OCI-M2 (cell line): ENCODE measurements at regions not wholly inside any gene's neighbourhood (a gene's known extent, or its start where the extent isn't known, plus 50 kb on each side); places are given as distances from the start of the nearest gene placed in this dataset.

Source experiments
- DNase-seq: peaks from one replicate; lab custom pipeline; 2025; ENCODE audit not compliant: unreplicated experiment; lab: John Stamatoyannopoulos, UW

GRCh38 chr7:35581605-35582210, 113.2 kb downstream of the HERPUD2 start:
- DNase-seq, result no peak

GRCh38 chr7:35576031-35576573, 118.8 kb downstream of the HERPUD2 start:
- DNase-seq, result no peak

GRCh38 chr7:35571611-35572240, 123.2 kb downstream of the HERPUD2 start:
- DNase-seq, result no peak

GRCh38 chr7:35570937-35571336, 124.0 kb downstream of the HERPUD2 start:
- no peak for DNase-seq

- no peak for DNase-seq
Observed at GRCh38 chr7:35565927-35566326, 129.0 kb downstream of the HERPUD2 start.

- no peak for DNase-seq
Observed at GRCh38 chr7:35558841-35559240, 136.1 kb downstream of the HERPUD2 start.

GRCh38 chr7:35556515-35557471, 138.1 kb downstream of the HERPUD2 start:
- no peak for DNase-seq

GRCh38 chr7:35555934-35556333, 139.0 kb downstream of the HERPUD2 start:
- DNase-seq, result no peak

GRCh38 chr7:35555386-35555785, 139.5 kb downstream of the HERPUD2 start:
- no peak for DNase-seq

GRCh38 chr7:35553519-35553918, 141.4 kb downstream of the HERPUD2 start:
- no peak for DNase-seq

GRCh38 chr7:35552691-35553090, 142.2 kb downstream of the HERPUD2 start:
- no peak for DNase-seq

GRCh38 chr7:35551321-35552081, 143.4 kb downstream of the HERPUD2 start:
- no peak for DNase-seq

- DNase-seq, result no peak
Observed at GRCh38 chr7:35550831-35551230, 144.1 kb downstream of the HERPUD2 start.

GRCh38 chr7:35549781-35550180, 145.2 kb downstream of the HERPUD2 start:
- DNase-seq, result no peak

GRCh38 chr7:35548291-35548690, 146.6 kb downstream of the HERPUD2 start:
- no peak for DNase-seq

- DNase-seq, result no peak
Observed at GRCh38 chr7:35546691-35547429, 148.1 kb downstream of the HERPUD2 start.

GRCh38 chr7:35545831-35546230, 149.1 kb downstream of the HERPUD2 start:
- DNase-seq, result no peak

- DNase-seq, result no peak
Observed at GRCh38 chr7:35544028-35544742, 150.8 kb downstream of the HERPUD2 start.
